GM12872 (cell line): ENCODE measurements at regions not wholly inside any gene's neighbourhood (a gene's known extent, or its start where the extent isn't known, plus 50 kb on each side); places are given as distances from the start of the nearest gene placed in this dataset.

Source experiments
- TF ChIP-seq, protein P1 (sequence below): IDR thresholded peaks from 3 replicates; pipeline ENCODE4 v1.5.1; 2011; ENCODE audit warnings: low read depth, mild to moderate bottlenecking, low read length, moderate library complexity; ENCODE audit not compliant: insufficient read depth

GRCh38 chr1:235051521-235051920 lies 77.1 kb downstream of the TOMM20 start:
- TF ChIP-seq, protein P1, sequence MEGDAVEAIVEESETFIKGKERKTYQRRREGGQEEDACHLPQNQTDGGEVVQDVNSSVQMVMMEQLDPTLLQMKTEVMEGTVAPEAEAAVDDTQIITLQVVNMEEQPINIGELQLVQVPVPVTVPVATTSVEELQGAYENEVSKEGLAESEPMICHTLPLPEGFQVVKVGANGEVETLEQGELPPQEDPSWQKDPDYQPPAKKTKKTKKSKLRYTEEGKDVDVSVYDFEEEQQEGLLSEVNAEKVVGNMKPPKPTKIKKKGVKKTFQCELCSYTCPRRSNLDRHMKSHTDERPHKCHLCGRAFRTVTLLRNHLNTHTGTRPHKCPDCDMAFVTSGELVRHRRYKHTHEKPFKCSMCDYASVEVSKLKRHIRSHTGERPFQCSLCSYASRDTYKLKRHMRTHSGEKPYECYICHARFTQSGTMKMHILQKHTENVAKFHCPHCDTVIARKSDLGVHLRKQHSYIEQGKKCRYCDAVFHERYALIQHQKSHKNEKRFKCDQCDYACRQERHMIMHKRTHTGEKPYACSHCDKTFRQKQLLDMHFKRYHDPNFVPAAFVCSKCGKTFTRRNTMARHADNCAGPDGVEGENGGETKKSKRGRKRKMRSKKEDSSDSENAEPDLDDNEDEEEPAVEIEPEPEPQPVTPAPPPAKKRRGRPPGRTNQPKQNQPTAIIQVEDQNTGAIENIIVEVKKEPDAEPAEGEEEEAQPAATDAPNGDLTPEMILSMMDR, result no peak

- TF ChIP-seq, protein P1, result no peak
These were observed 77.7 kb downstream of the TOMM20 start for GRCh38 chr1:235050911-235051360.

- TF ChIP-seq, protein P1, result no peak
These were observed 79.4 kb downstream of the TOMM20 start for GRCh38 chr1:235049217-235049616.

- TF ChIP-seq, protein P1, result no peak
These were observed 81.2 kb downstream of the TOMM20 start for GRCh38 chr1:235047331-235047871.

DNA sequence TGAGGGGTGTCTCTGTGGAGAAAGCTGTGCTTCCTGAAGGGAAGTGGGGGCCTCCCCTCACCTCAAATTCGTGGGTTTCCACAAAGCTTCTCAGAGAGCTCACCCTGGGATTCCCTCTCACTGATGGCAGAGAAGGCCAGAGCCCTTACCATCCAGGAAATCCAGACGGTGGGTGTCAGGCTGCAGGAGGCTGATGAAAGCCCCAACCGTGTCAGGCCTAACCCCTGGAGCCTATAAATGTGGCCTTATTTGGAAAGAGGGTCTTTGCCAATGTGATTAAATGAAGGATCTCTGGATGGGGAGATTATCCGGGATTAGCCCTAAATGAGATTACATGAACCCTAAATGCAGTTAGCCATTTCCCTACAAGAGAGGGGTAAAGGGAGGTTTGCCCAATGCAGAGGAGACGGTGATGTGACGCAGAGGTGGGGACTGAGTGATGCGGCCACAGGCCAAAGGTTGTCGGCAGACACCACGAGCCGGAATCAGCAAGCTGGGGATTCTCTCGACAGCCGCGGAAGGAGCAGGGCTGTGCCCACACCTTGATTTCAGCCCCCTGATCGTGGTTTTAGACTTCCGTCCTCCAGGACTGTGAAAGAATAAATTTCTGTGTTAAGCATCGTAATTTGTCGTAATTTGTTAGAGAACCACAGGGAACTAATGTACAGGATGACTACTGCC lies 82.6 kb downstream of the TOMM20 start:
- TF ChIP-seq, protein P1, result no peak

DNA sequence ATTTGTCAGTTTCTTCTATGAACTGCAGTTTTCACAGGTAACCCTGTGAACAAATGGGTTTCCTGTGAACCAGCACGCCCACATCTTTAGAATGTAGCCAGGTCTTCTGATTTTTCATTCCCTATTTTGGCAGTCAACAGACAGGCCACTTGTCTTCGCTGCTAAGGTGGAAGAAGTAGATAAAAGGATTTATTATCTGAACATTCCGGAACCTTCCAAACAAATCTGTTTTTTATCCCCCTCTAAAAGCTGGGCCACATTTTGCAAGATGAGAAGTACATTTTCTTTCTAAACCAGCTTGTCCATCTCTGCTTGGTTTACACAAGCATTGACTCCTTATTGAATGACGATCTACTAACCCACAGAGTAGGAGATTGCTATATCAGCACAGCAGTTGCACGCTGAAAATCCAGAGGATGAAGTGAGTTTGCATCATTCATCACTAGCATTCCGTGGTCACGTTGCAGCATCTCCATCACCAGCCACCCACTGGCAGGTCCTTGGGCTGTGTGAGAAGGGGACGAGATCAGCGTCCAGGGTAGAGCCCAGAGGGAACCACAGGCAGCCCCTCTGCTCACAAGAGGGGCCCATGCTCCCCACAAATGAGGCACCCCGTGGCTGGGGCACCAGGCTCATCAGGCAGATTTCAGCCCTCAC lies 83.5 kb downstream of the TOMM20 start:
- TF ChIP-seq, protein P1, result no peak

GRCh38 chr1:235043234-235043633 lies 85.4 kb downstream of the TOMM20 start:
- TF ChIP-seq, protein P1, result no peak
